ENCODE measurements at regions not wholly inside any gene's neighbourhood (a gene's known extent, or its start where the extent isn't known, plus 50 kb on each side); places are given as distances from the start of the nearest gene placed in this dataset.

DNA sequence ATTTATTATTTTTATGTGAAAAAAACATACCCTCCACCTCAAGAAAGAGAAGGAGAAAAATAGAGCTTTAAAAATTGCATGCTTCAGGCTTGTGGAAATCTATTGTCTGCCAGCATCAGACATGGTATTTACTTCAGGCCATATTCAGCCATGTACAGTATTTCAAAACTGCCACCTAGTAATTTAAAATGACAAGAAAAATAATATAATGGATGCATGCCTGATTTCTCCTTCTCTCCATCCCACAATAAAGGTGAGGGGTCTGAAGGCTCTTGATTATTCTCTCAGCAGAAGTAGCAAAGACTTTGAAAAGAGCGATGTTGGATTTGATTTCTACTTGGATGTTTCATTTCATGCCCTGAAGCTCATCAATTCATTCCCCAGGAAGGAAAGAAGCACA is 250.7 kb downstream of the TBC1D4 start:
- Histone ChIP-seq H3K4me3 (no peak overlapping the region), H3K27ac (no peak overlapping the region)

DNA sequence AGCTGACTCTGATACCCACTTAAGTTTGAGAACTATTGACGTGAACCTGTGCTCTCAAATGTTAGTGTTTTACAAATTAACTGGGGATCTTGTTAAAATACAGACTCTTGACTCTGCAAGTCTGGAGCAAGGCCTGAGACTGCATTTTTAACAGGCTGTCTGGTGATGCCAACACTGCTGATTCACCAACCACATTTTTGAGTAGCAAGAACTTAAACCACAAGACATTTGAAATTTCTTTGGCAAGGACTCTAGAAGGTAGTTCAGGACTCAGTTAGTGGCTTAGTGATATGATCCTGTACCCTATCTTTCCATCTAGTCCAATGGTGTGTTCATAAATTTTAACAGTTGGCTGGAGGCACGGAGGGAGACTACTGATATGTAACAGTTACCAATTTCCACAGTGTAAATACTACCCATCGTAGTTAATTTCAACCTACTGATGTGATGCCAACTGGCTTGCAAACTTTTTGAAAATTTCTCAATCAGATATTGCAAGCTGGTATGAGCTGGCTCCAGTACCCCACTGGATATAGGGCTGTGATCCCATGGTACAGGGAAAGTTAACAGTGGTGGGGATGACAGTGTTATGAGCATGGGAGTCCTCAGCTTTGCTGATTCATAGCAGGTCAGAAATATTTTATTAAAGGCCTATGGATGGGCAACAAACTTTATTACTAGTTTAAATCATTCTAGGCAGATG is 255.1 kb downstream of the TBC1D4 start:
- peak overlapping the region in 5 of 21 experiments; percentile 26 to 70 (median 48) for H3K27ac ChIP-seq
- no peak overlapping the region for H3K4me3 ChIP-seq

DNA sequence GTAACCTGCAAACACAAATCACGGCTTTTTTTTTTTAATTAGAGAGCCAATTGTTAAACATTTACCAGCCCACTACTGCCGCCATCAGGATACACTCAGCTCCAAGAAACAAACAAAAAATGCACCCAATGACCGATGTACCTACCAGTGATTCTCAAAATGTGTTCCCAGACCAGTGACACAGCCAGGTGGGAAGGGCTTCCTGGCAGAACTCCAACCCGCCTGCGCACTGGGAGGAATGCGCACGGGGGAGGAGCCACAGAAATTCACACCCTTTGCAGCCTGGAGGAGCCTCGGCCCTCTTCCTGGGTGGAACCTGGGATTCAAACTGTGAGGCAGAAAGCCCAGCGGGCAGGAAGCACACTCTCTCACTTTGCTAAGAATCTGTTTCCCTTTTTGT is 255.9 kb downstream of the TBC1D4 start:
- H3K27ac ChIP-seq, result peak overlapping the region in 6 of 21 experiments; percentile 26 to 70 (median 52)
- no peak overlapping the region for H3K4me3 ChIP-seq

DNA sequence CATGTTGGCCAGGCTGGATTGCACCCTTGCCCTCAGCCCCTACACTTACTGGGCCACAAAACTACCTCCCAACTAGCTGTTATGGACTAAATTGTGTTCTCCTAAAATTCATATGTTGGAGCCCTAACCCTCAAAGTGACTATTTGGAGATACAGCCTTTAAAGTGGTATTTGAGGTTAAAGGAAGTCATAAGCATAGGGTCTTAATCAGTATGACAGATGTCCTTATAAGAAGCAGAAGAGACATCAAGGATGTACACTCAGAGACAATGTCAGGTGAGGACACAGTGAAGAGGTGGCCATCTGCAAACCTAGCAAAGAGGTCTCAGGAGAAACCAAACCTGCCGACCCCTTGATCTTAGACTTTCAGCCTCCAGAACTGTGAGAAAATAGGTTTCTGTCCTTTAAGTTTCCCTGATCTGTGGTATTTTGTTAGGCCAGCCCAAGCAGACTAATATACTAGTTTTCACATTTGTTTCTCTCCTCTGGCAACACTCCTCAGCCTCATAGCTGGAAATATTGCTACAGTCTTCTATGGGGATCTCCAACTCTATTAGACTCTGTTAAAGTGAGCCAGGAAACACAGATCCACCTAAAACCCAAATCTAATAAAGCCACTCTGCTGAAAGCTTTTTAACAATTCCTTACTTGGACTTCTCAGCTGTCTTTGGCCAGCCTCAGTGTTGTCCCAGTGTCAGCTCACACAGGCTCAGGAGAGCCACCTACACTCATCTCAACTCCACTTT is 256.5 kb downstream of the TBC1D4 start:
- no peak overlapping the region for H3K4me3 ChIP-seq
- peak overlapping the region in 1 of 21 experiments; percentile 43 for H3K27ac ChIP-seq

DNA sequence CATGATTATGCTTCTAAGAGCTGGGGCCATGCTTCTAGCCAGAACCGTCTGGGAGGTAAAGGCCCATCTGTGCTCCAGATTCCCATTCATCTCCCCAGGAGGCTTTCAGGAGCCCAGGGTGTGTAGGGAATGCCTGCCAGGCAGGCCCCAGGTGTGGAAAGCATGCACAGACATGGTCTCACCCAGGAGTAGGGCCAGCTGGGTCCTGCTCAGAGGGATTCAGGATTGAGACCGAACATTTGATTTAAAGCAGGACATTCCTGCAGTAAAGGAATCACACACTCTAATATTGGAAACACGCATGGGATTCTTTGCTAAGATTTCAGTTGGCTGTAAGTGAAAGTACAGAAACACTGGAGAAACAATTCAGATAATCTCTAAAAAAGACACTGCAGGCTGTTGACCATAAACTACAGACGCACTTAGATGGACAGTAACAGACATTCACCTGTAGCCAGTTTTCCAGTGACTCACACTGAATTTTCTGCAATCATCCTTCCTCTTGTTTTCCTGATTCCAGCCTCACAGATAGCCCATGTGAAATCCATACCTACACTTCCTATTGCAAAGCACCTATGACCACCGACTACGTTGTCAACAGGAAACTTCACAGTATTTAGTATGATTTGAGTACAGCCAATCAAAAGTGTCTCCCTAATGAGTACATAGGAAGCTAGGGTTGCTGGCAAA is 257.8 kb downstream of the TBC1D4 start:
- Histone ChIP-seq H3K27ac (no peak overlapping the region), H3K4me3 (no peak overlapping the region)

DNA sequence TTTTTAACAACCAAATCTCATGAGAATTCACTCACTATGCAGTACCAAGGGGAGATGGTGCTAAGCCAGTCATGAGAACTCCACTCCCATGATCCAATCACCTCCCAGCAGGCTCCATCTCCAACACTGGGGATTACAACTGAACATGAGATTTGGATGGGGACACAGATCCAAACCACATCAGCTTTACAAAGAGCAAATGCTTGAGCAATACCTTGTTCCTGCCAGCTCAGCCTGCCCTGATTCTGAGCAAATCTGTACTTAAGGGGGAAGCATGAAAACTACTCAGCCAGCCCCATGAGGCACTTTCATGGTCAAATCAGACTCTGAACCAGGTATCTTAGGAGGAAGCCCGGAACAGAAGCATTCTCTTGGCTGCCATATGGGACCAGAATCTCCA is 259.9 kb downstream of the TBC1D4 start:
- Histone ChIP-seq H3K4me3 (no peak overlapping the region), H3K27ac (no peak overlapping the region)

DNA sequence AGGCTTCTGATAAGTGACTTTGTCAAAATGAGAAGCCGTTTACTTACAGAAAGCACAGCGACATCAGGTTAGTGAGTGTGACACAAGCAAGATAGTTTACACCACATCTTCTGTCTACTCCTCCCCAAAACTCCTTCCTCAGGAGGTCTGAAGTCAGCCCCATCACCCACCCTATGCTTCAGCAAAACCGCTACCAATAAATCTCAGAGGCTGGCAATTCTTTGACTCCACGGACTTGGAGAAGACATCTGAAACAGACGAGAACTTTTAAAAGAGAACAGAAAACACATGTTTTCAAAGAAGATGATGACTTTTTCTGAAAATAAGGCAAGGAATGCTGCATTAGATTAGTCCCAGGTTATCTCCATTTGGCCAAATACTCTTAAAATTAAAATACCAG is 261.1 kb downstream of the TBC1D4 start:
- Histone ChIP-seq H3K27ac (no peak overlapping the region), H3K4me3 (no peak overlapping the region)

DNA sequence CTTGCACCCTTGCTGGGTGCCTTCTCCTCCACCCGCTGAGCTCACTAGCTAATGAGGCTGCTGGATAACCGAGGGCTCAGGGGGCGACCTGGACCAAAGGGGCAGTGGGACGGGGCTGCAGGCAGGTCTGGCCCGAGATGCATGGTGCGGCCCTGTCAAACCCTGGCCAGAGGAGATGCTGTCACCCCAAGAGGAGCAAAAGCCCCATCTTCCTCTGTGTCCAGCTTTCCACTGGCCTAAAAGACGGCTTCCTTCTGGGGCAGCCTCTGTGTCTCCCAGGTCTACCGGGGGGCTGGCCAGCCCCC is 261.8 kb downstream of the TBC1D4 start:
- no peak overlapping the region for H3K4me3 ChIP-seq
- no peak overlapping the region for H3K27ac ChIP-seq

DNA sequence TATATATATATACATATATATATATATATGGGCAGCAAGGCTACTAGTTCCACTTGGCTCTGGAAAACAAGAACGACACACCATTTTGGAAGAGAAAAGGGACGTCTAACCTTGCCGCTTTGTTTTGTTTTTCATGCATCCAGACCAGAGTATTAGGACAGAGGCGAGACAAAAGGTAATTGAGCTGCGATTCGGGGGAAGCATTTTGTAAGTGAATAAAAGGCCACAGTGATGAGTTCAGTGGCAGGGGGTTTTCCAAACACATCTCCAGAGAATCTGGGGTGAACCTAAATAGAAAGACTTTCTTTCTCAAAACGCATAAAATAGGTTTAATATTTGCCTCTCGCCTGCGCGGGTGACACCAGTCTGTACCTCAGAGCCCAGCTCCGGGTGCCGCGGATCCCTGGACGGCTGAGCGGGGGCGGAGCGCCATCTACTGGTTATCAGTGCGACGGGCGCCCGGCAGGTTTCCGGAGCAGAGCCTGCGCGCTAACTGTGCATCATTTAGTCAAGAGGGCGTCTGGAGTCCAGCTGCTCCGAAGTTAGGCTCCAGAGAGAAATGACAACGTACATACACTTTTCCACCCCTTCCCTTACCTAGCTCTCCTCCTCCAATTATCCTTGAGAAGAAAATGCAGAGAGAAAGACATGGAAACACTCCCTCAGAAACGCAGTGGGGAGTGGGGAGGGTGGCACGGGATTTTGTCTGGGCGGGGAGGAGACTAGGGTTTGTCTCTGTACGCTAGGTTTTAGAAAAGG is 262.3 kb downstream of the TBC1D4 start:
- Histone ChIP-seq H3K4me3 (no peak overlapping the region), H3K27ac (no peak overlapping the region)

DNA sequence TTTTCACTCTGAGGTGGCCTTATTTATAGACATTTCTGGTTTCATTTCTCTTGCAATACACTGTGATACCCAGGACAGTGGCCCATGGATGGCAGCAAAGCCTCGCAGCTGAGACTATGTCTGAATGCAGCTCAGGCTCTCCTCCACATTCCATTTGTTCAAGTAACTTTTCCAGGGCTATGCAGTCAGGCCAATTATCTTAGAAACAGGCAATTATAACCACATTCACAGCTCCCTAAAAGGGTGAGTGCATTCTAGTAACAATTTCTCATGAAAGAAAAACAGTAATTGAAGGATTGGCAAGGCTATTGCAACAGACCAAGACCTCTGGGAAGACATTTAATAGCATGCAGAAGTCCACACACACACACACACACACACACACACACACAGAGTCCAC is 264.0 kb downstream of the TBC1D4 start:
- H3K4me3 ChIP-seq, result no peak overlapping the region
- no peak overlapping the region for H3K27ac ChIP-seq

DNA sequence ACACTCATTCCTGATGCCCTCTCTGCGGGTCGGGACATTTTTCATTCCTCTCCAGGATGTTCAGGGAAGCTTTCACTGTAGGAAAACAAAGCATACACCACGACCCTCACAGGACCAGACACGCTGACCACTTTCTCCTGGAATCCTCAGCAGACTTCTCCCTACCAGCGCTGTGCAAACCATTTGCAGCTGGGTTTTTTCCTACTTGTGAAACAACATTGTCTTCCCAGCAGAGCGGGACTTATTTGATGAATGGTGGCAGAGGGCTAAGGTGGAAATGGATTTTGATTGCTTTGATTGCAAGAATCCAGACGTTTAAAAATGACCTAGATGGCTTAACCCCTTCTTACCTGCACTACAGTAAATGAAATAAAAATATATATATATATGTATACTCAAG is 265.9 kb downstream of the TBC1D4 start:
- Histone ChIP-seq H3K4me3 (no peak overlapping the region), H3K27ac (no peak overlapping the region)

DNA sequence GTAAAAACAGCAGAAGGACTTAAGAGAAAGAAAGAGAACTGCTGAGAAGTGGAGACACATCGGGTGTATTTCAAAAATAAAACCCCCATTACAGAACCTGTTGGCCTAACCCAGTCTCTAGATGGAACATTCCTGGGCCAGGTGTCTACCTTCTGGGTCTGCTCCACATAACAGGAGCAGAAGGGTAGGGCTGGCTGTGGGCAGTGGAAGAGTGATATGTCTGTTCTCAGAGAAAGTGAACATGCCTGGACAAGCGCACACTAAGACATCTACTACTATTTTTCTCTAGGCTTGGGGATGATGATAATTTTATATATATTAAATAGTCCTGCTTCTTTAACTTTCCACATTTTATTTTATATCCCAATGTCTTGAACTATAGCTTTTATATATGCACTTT is 267.1 kb downstream of the TBC1D4 start:
- no peak overlapping the region for H3K4me3 ChIP-seq
- no peak overlapping the region for H3K27ac ChIP-seq

DNA sequence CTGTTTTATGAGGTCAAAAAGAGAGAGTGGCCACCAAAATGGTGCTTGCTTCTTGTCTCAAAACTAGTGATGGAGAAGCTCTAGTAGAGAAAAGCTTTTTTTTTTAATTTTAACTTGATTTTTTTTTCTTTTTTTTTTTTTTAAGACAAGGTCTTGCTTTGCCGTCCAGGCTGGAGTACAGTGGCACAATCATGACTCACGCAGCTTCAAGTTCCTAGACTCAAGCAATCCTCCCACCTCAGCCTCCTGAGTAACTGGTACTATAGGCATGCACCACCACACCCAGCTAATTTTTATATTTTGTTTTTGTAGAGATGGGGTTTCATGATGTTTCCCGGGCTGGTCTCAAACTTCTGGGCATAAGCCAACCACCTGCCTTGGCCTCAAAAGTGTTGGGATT is 279.0 kb downstream of the TBC1D4 start:
- Histone ChIP-seq H3K4me3 (no peak overlapping the region), H3K27ac (no peak overlapping the region)

DNA sequence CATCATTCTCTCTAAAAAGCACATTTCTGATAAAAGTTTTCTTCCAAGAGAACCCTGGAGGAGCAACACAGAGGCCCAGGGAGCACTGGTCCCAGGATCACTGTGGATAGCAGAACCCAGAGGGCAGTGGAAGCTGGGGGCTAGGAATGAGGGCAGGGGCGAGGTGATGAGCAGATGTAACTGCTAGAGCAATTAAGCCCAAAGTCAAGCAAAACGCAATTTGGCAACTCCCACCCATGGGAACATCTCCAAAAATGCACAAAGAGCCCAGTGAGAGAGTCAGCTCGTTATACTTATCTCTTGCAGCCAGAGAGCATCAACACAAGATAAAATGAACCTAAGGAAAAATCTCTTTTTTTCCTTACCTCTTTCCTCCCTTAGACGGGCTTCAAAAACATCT is 284.2 kb downstream of the TBC1D4 start:
- H3K4me3 ChIP-seq, result no peak overlapping the region
- no peak overlapping the region for H3K27ac ChIP-seq

DNA sequence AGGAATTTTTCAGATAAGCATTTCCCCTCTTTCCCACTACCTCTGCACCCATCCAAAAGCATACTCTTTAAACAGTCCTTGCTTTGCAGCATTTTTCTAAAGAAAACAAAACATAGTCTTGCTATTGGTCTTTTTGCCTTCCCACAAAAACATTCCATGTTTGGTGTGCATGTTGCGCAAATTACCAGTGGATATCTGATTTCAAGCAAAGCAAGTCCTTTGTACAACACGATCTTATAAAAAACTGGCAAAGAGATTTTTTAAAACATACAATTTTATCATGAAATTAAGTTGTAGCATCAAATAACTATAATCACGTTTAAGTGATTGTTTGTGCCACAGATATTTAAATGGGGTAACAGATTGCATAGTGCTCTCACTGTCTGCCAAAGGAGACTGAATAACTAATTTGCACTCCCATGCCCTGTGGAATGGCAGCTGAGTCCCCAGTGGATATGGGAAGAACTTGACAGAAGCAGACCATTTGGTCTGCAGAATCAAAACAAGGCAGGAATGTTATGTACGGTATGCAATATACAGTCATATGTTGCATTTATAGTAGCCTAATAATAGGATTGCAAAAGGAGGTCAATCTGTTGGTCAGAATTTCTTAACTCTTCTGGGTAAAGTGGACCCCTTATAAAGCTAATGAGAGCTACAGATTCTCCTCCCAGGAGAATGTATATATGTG is 285.7 kb downstream of the TBC1D4 start:
- Histone ChIP-seq H3K27ac (no peak overlapping the region), H3K4me3 (no peak overlapping the region)

DNA sequence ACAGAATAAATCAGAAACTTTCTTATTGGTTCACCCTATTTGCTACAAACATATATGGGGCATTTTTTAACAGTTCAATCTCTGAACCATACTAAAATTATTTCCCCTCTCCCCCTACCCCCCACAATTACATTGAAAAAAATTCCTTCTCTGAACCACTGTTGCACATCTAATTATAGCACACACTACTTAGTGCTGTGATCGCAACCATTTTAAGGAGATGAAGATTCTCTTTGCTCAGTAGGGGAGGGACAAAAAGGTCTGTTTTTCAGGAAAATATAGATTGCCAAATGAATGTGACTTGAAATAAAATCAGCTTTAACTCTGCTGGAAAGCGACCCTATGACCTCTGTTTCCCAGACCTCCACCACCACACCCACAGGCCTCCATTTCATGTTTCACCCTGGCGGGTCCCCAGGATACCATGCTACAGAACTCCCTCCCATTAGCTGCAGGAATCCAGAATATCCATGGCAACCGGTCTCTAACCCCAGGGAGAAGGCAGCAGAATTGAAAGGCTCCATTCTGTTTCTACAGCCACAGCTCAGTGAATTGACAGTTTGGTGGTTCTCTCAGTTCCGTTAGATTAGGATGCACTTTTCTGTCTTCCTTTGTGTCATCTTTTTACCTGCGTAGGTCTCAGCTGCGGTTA is 286.3 kb downstream of the TBC1D4 start:
- Histone ChIP-seq H3K27ac (no peak overlapping the region), H3K4me3 (no peak overlapping the region)

DNA sequence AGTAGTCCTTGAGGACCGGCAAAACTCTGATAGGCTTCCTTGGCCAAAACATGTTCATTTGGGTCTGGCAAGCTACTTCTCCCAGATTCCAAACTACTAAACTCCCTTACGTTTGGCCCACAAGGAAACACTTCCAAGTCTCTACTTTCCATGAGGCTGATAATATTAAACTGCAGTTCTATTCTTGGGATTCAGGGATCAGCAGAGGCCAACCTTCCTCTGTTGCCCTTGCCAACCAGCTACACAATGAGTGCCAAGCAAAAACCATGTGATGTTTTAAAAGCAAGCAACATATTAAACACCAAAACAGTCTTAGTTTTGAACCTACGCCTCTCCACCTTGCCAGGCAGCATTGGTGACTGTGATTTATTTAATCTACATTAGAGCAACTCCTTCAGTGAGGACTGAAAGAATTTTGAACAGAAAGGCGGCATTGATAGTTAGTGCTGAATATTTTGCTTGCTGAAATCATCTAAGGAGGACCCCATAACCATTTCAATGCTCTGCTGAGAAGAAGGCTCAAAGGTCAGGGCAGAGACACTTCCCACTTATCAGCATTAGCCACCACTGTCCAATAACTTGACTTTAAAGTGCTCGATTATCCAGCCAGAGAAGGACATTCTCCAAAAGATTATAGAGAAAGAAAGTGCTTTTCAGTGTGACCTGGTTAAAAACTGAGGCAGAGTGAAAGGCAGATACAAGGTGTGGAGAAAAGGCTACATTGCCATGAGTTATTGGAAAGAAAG is 287.1 kb downstream of the TBC1D4 start:
- Histone ChIP-seq H3K4me3 (no peak overlapping the region), H3K27ac (no peak overlapping the region)

DNA sequence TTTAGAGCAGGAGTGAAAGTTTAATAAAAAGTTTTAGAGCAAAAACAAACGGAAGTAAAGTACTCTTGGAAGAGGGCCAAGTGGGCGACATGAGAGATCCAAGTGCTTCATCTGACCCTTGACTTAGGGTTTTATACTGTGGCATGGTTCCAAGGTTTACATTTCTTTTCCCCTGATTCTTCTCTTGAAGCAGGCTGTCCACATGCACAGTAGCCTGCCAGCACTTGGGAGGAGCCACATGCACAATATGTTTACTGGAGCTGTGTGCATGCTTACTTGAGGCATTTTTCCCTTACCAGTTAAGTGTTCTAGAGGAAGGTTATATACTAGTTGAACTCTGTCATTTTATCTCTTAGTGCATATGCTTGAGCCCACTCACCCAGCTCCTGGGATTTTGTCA is 295.6 kb downstream of the TBC1D4 start:
- Histone ChIP-seq H3K27ac (no peak overlapping the region), H3K4me3 (no peak overlapping the region)

DNA sequence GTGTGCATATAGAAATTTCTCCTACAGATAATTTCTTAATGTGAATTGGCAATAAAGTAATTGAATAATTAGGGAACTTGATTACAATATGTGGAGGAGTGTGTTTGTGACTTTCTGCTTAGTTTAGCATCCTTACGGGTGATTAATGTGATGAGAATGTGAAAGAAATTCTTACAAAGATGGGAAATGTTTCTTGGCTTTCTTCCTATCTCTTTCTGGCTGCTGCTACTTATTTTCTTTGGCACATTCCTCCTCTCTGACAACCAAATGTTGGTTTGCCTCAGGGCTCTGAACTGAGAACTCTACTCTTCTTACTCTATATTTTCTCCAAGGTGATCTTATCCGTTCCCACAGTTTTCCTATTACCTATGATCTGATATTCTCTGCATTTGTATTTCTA is 300.1 kb downstream of the TBC1D4 start:
- Histone ChIP-seq H3K4me3 (no peak overlapping the region), H3K27ac (no peak overlapping the region)

Measured in skin epidermis (tissue), 12 donors.